SK-N-SH (cell line): ENCODE measurements at regions not wholly inside any gene's neighbourhood (a gene's known extent, or its start where the extent isn't known, plus 50 kb on each side); places are given as distances from the start of the nearest gene placed in this dataset.

Experiments used
- CTCF ChIA-PET: fragments of 300-600, 350-600 bp; formaldehyde crosslinking; extraction: SDS; loops from one replicate; lab custom pipeline; 2021; lab: Yijun Ruan, JAX
- POLR2A ChIA-PET: fragments of 350-600 bp; sonication (Branson Sonifier 250); formaldehyde crosslinking; extraction: SDS; loops from one replicate; lab custom pipeline; 2020; ENCODE audit warnings: antibody characterized with exemption, inconsistent platforms; lab: Yijun Ruan, JAX
- DNase-seq: peaks from one replicate; pipeline ENCODE4 v3.0.0; 2012
- H2AFZ ChIP-seq: fragments of 200-600 bp; sonication (generic); 2 replicates; pipeline ENCODE4 v1.8.1; 2016; ENCODE audit warnings: antibody characterized with exemption, mild to moderate bottlenecking, low read depth
- H3F3A ChIP-seq: fragments of 200-600 bp; sonication (generic); replicated peaks from 2 replicates; pipeline ENCODE3; 2016; ENCODE audit warnings: antibody characterized with exemption, mild to moderate bottlenecking; ENCODE audit not compliant: insufficient read depth
- H3K27ac ChIP-seq, 2 experiments: fragments of 200-500 bp in 1 of 2; fragments of 200-600 bp in 1 of 2; sonication (Bioruptor generic) in 1 of 2; sonication (generic), shearing (Covaris generic) in 1 of 2; 2 replicates each; pipeline versions ENCODE4 v1.5.1 to v1.6.1; 2014 to 2016; ENCODE audit warnings: low read depth in 2 of 2, inconsistent platforms in 1 of 2, low read length in 1 of 2, mild to moderate bottlenecking in 1 of 2, mixed read lengths in 1 of 2
- H3K27me3 ChIP-seq: fragments of 200-600 bp; sonication (generic), shearing (Covaris generic); 2 replicates; pipeline ENCODE4 v1.6.1; 2016; ENCODE audit warnings: mixed run types; ENCODE audit not compliant: insufficient read depth
- H3K36me3 ChIP-seq, 2 experiments: fragments of 200-500 bp in 1 of 2; fragments of 200-600 bp in 1 of 2; sonication (Bioruptor generic) in 1 of 2; sonication (generic) in 1 of 2; replicated peaks in 1 of 2; 2 replicates each; pipeline versions ENCODE3 to v1.5.1; 2014 to 2016; ENCODE audit warnings: low read length in 1 of 2, mild to moderate bottlenecking in 1 of 2; ENCODE audit not compliant: insufficient read depth in 2 of 2, control insufficient read depth in 1 of 2
- H3K4me1 ChIP-seq, 2 experiments: fragments of 200-500 bp in 1 of 2; fragments of 200-600 bp in 1 of 2; sonication (Bioruptor generic) in 1 of 2; sonication (generic), shearing (Covaris generic) in 1 of 2; 2 replicates each; pipeline versions ENCODE4 v1.5.1 to v1.6.1; 2014 to 2016; ENCODE audit warnings: low read depth in 1 of 2, low read length in 1 of 2, mixed run types in 1 of 2; ENCODE audit not compliant: insufficient read depth in 2 of 2, control insufficient read depth in 1 of 2
- H3K4me2 ChIP-seq: fragments of 200-600 bp; sonication (generic), shearing (Covaris generic); 2 replicates; pipeline ENCODE4 v1.6.1; 2017; ENCODE audit warnings: mixed run types
- H3K4me3 ChIP-seq, 2 experiments: fragments of 200-500 bp in 1 of 2; fragments of 200-600 bp in 1 of 2; sonication (Bioruptor generic) in 1 of 2; sonication (generic), shearing (Covaris generic) in 1 of 2; 2 replicates each; pipeline versions ENCODE4 v1.5.1 to v1.8.1; 2014 to 2016; ENCODE audit warnings: low read depth in 2 of 2, inconsistent platforms in 1 of 2, low read length in 1 of 2, mild to moderate bottlenecking in 1 of 2, mixed read lengths in 1 of 2, moderate library complexity in 1 of 2
- H3K79me2 ChIP-seq: fragments of 200-600 bp; sonication (generic); 2 replicates; pipeline ENCODE4 v1.8.1; 2017; ENCODE audit warnings: mild to moderate bottlenecking; ENCODE audit not compliant: insufficient read depth
- H3K9ac ChIP-seq: fragments of 200-600 bp; sonication (generic); 2 replicates; pipeline ENCODE4 v1.6.1; 2017; ENCODE audit warnings: mixed run types
- H3K9me2 ChIP-seq: fragments of 200-600 bp; sonication (generic); 2 replicates; pipeline ENCODE4 v1.6.1; 2017; ENCODE audit warnings: mixed run types
- H3K9me3 ChIP-seq: fragments of 200-600 bp; sonication (generic); 2 replicates; pipeline ENCODE4 v1.6.1; 2017; ENCODE audit warnings: mixed run types, mild to moderate bottlenecking, moderate library complexity
- H4K20me1 ChIP-seq: fragments of 200-600 bp; sonication (generic); 2 replicates; pipeline ENCODE4 v1.6.1; 2017; ENCODE audit warnings: mild to moderate bottlenecking, mixed run types; ENCODE audit not compliant: insufficient read depth
- ELF1 ChIP-seq: IDR thresholded peaks from 2 replicates; pipeline ENCODE4 v1.4.0; 2012
- GATA2 ChIP-seq: sonication (generic); formaldehyde crosslinking; IDR thresholded peaks from 2 replicates; pipeline ENCODE4 v1.5.0; 2020; ENCODE audit warnings: mild to moderate bottlenecking, missing genetic modification reagents
- MXI1 ChIP-seq: IDR thresholded peaks from 2 replicates; pipeline ENCODE4 v1.6.1; 2012; ENCODE audit warnings: mild to moderate bottlenecking, low read depth, low read length, improper control_type of control experiment
- NRF1 ChIP-seq: IDR thresholded peaks from 2 replicates; pipeline ENCODE4 v1.6.1; 2012; ENCODE audit warnings: low read depth, mild to moderate bottlenecking, low read length
- PBX3 ChIP-seq: IDR thresholded peaks from 2 replicates; pipeline ENCODE4; 2012
- REST ChIP-seq: IDR thresholded peaks from 2 replicates; pipeline ENCODE4 v1.6.1; 2012; ENCODE audit warnings: mild to moderate bottlenecking, low read depth, low read length, moderate library complexity
- SIN3A ChIP-seq: IDR thresholded peaks from 2 replicates; pipeline ENCODE4 v1.6.1; 2012; ENCODE audit warnings: low read depth, mild to moderate bottlenecking, low read length, moderate library complexity, borderline replicate concordance
- TAF1 ChIP-seq: IDR thresholded peaks from 2 replicates; pipeline ENCODE4 v1.6.1; 2012; ENCODE audit warnings: low read depth, mild to moderate bottlenecking, low read length, moderate library complexity, borderline replicate concordance
- USF1 ChIP-seq: IDR thresholded peaks from 2 replicates; pipeline ENCODE4 v1.4.0; 2012; ENCODE audit warnings: low read depth, borderline replicate concordance
- ZBTB33 ChIP-seq: IDR thresholded peaks from 2 replicates; pipeline ENCODE4 v1.4.0; 2012; ENCODE audit warnings: low read depth, borderline replicate concordance
- WGBS: methylation state at CpG from one replicate; pipeline ENCODE4 v1.1.6; 2017; ENCODE audit warnings: low lambda C conversion rate; 5-methylcytosine and 5-hydroxymethylcytosine counted together

- Histone ChIP-seq H3K79me2 (no peaks in the 10 kb centered on the region), H3K4me2 (no peak overlapping the region), H4K20me1 (no peaks in the 10 kb centered on the region), H3K36me3 (no peaks in the 10 kb centered on the region), H3K27me3 (no peaks in the 10 kb centered on the region), H3K4me3 (no peak overlapping the region), H3K9me3 (no peaks in the 10 kb centered on the region), H3K4me1 (peaks cover 0 to 10% of the 10 kb centered on the region in 2 experiments; a peak in 2 of 4 replicates), H2AFZ (no peak overlapping the region), H3K27ac (no peak overlapping the region), H3F3A (no peaks in the 10 kb centered on the region), H3K9me2 (no peaks in the 10 kb centered on the region), H3K9ac (no peak overlapping the region)
- 25% methylated on average over 4 of the region's 4 CpGs for WGBS
- TF ChIP-seq REST (peak; percentile 100), TAF1 (no peak), ZBTB33 (no peak), NRF1 (no peak), SIN3A (peak; percentile 63; the same call in 1 of the 2 replicates), USF1 (no peak), ELF1 (no peak)
- no peak for DNase-seq
- POLR2A ChIA-PET = no interaction called here
- CTCF ChIA-PET = interaction anchor here (1.0 to 1.9 kb wide), 3 partner anchors 11 to 250 kb away, joined by 3 to 8 read pairs (median 4); no protein-coding TSS in a partner anchor
Observed at GRCh38 chr2:41836948-41837347, 210.9 kb upstream of the PKDCC start.

- no peaks in the 10 kb centered on the region for H3K9me2 ChIP-seq
- POLR2A ChIA-PET = no interaction called here
Observed at GRCh38 chr2:41837610-41838009, 210.2 kb upstream of the PKDCC start.

More at GRCh38 chr2:41837610-41838009, 210.2 kb upstream of the PKDCC start:
- H3K27ac ChIP-seq = no peak overlapping the region
- peaks cover 0 to 10% of the 10 kb centered on the region in 2 experiments; a peak in 2 of 4 replicates for H3K4me1 ChIP-seq
- no peak for TF ChIP-seq GATA2 (CRISPR knock-in tag)
- no peak for TF ChIP-seq PBX3
- no peak for TF ChIP-seq MXI1
- TF ChIP-seq, all 33 proteins: peak for 0
- no peak for DNase-seq
- Histone ChIP-seq H3K36me3 (no peaks in the 10 kb centered on the region), H3K9ac (no peak overlapping the region), H2AFZ (no peak overlapping the region), H4K20me1 (no peaks in the 10 kb centered on the region), H3F3A (no peaks in the 10 kb centered on the region), H3K4me2 (no peak overlapping the region), H3K4me3 (no peak overlapping the region), H3K27me3 (no peaks in the 10 kb centered on the region), H3K9me3 (no peaks in the 10 kb centered on the region), H3K79me2 (no peaks in the 10 kb centered on the region)
- CTCF ChIA-PET = interaction anchor here (0.8 to 1.9 kb wide), 4 partner anchors 10 to 249 kb away, joined by 4 to 8 read pairs (median 4); no protein-coding TSS in a partner anchor
